ENCODE measurements at regions not wholly inside any gene's neighbourhood (a gene's known extent, or its start where the extent isn't known, plus 50 kb on each side); places are given as distances from the start of the nearest gene placed in this dataset.
"Not testable (repeated sequence)": the region's sequence is repeated elsewhere in the genome, so short reads cannot be mapped to it uniquely, and the experiment has no call there.

DNA sequence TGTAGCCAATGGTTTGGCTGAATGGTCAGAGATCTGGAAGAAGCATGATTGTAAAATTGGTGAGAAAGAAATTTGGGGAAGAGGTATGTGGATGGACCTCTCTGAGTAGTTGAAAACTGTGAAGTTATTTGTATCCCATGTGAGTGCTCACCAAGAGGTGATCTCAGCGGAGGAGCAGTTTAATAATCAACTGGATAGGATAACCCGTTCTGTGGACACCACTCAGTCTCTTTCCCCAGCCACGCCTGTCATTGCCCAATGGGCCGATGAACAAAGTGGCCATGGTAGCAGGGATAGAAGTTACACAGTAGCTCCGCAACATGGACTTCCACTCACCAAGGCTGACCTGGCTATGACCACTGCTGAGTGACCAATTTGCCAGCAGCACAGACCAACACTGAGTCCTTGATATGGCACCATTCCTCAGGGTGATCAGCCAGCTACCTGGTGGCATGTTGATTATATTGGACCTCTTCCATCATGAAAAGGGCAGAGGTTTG, 257.4 kb upstream of the ATXN7L3B start:
- no peak overlapping the region for H3K4me3 Mint-ChIP-seq

DNA sequence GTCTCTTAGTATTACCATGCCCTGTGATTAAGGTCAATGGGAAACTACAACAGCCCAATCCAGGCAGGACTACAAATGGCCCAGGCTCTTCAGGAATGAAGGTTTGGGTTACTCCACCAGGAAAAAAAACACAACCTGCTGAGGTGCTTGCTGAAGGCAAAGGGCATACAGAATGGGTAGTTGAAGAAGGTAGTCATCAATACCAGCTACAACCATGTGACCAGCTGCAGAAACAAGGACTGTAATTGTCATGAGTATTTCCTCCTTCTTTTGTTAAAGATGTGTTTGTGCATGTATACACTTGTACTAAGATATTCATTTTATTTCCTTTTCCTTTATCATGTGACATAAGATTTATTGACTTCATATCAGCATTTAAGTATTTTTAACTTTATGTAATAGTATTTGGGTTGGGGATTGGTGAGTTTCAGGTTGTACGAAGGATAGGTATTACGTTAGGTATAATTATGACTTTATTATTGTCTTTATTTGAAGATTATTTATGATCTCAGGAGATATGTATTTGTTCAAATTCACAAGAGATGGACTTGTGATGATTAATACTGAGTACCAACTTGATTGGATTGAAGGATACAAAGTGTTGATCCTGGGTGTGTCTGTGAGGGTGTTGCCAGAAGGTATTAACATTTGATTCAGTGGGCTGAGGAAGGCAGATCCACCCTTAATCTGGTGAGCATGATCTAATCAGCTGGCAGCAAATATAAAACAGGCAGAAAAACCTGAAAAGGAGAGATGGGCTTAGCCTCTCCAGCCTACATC, 256.0 kb upstream of the ATXN7L3B start:
- peaks cover 9 to 10% of the 10 kb centered on the region in 2 donors for H3K9me3 Mint-ChIP-seq
- not testable (repeated sequence) for H3K4me1 Mint-ChIP-seq, H3K27me3 Mint-ChIP-seq

More for the DNA sequence above, 257.4 kb upstream of the ATXN7L3B start:
- Mint-ChIP-seq H3K27me3 (no peaks in the 10 kb centered on the region), H3K4me1 (no peaks in the 10 kb centered on the region), H3K36me3 (no peaks in the 10 kb centered on the region), H3K9me3 (peaks cover 12% of the 10 kb centered on the region in 2 donors), H3K27ac (no peak overlapping the region)
- DNase-seq: no peak
- no peak for ATAC-seq (replicated peaks)

DNA sequence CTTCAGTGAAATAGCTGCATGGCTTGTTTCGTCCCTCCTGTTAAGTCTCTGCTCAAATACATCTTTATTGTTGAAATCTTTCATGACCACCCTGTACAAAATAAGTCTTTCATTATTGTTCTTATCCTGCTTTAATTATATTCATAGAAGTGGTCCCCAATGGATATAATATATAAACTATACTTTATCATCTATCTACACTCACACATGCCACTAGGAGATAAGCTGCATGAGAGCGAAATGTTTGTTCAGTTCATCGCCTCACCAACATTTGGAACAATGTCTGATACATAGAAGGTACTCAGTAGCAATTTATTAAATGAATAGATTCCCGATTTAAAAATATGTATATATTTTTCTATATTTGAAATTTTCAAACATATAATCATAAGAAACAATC, 254.0 kb upstream of the ATXN7L3B start:
- Mint-ChIP-seq H3K4me3 (no peak overlapping the region), H3K36me3 (no peaks in the 10 kb centered on the region)

More for the DNA sequence above, 256.0 kb upstream of the ATXN7L3B start:
- not testable (repeated sequence) for DNase-seq; H3K36me3 Mint-ChIP-seq; H3K27ac Mint-ChIP-seq; H3K4me3 Mint-ChIP-seq; ATAC-seq (replicated peaks)

DNA sequence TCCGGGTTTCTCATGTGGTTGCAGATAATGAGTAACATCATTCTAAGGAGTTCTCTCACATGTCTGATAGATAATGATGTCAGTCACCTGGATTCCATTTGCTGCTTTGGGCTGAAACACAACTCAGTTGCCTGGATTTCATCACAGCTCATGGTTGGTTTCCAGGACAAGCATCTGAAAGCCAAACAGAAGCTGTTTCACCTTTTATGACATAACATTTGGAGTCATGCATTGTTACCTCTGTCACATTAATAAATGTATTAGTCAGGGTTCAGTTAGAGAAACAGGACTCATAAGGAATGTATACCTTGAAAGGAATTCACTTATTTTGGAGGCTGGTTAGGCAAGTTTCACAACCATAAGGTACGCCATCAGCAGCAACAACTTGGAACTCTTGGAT, 251.9 kb upstream of the ATXN7L3B start:
- no peaks in the 10 kb centered on the region for H3K4me1 Mint-ChIP-seq
- peaks cover 0 to 2% of the 10 kb centered on the region in 2 donors for H3K9me3 Mint-ChIP-seq
- no peaks in the 10 kb centered on the region for H3K36me3 Mint-ChIP-seq
- no peak overlapping the region for H3K4me3 Mint-ChIP-seq
- H3K27ac Mint-ChIP-seq: no peak overlapping the region
- H3K27me3 Mint-ChIP-seq: no peaks in the 10 kb centered on the region
- ATAC-seq (replicated peaks) (no peak), DNase-seq (no peak)

More for the DNA sequence above, 254.0 kb upstream of the ATXN7L3B start:
- Mint-ChIP-seq H3K27ac (no peak overlapping the region), H3K9me3 (peaks cover 0 to 2% of the 10 kb centered on the region in 2 donors), H3K4me1 (no peaks in the 10 kb centered on the region), H3K27me3 (no peaks in the 10 kb centered on the region)
- ATAC-seq (replicated peaks) (no peak), DNase-seq (no peak)

DNA sequence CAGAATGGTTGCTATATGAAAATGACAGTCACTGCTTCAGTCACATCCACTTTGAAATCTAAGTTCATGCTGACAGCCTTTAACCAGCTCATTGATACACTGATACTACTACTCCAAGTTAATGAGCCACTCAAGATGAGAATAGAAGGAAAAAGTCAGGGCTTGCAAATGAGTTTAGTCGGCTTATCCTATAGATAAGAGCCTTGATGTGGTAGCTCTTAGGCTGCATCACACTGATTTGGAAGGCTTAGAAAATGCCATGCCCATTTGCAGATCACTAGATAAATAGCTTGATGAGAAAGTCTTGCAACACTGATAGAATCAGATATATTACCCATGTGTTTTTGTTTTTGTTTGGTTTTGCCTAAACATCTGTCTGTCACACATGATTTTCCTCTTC, 251.4 kb upstream of the ATXN7L3B start:
- ATAC-seq (replicated peaks): no peak
- Mint-ChIP-seq H3K4me1 (no peaks in the 10 kb centered on the region), H3K27me3 (no peaks in the 10 kb centered on the region), H3K9me3 (peaks cover 0 to 2% of the 10 kb centered on the region in 2 donors), H3K27ac (no peak overlapping the region), H3K4me3 (no peak overlapping the region), H3K36me3 (no peaks in the 10 kb centered on the region)
- DNase-seq: no peak

DNA sequence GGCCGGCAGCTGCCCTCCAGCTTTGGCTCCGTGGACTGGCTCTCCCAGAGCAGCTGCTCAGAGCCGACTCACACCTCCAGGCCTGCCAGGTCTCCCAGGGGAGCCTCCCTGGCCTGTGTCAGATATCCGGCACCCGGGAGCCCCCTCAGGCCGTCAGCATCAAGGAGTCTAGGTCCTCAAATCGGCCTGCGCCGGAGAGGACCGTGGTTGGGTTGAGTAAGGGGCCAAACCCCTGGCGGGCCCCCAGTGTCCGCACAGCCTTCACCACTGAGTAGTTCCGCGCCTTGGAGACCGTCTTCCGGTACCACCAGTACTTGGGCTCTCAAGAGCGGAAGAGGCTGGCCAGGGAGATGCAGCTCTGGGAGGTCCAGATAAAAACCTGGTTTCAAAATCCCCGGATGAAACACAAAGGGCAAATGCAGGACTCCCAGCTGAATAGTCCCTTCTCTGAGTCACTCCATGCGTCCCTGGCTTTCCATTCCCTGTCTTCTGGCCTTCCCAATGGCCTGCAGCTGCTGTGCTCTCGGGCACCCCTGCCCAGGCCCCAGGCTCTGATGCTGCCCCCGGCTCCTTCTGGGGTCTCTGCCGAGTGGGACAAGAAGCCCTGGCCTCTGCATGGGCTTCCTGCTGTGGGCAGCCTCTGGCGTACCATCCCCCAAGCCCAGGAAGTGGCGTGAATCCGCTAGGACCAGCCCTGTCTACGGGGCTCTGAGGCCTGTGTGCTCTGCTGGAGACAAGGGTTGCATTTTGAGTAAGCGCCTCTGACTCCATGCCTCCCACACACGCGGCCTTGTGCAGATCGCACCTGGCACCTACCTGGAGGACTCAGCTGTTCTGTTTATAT, 245.1 kb upstream of the ATXN7L3B start:
- Mint-ChIP-seq H3K9me3 (peaks cover 0 to 5% of the 10 kb centered on the region in 2 donors), H3K4me3 (no peak overlapping the region), H3K27ac (no peak overlapping the region), H3K27me3 (no peaks in the 10 kb centered on the region), H3K36me3 (no peaks in the 10 kb centered on the region), H3K4me1 (no peaks in the 10 kb centered on the region)
- DNase-seq: no peak
- ATAC-seq (replicated peaks): no peak

DNA sequence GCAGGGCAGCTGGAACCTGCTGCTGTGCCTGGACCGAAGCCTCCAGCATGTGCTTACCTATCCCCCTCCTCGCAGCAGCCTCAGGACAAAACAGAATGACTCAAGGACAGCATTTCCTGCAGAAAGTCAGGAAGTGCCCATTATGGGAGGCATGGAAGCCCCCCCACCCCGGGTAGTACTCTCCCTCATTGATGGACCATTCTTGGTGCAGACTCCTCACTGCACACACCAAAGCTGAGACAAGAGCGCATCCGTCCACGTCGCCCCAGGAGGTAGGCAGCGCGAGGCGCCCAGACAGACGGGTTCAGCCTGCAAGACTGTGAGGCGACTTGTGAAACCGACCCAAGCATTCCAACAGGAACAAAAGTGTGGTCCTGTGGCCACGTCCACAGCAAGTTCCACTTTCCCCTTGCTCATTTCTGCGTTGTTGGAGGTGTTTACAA, 243.9 kb upstream of the ATXN7L3B start:
- ATAC-seq (replicated peaks) (no peak), DNase-seq (no peak)
- Mint-ChIP-seq H3K4me1 (no peaks in the 10 kb centered on the region), H3K27ac (no peak overlapping the region), H3K4me3 (no peak overlapping the region), H3K27me3 (no peaks in the 10 kb centered on the region), H3K36me3 (no peaks in the 10 kb centered on the region), H3K9me3 (peaks cover 0 to 5% of the 10 kb centered on the region in 2 donors)

DNA sequence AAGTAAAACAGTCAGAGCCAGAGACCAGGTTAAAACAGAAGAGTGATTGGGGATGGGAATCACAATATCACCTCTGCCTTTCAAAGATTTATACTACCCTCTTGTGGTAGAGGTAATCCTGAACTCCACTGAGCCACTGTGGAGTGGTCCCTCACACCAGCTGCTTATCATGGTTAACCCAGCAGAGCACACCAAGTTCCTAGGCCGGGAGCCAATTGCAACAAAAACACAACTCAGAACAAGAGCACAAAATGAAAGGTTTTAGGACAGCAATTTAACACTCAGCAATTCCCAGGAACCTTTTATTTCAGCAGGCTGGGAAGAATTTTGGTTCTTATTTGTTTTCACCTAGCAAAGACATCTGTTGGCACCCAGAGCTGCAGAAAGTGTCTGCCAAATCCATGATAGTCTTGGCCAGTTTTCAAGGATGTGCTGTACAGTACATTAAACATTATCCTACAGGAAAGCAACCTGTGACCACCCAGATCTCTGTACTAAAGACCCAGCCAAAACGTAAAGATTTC, 220.5 kb upstream of the ATXN7L3B start:
- peak; percentile 50 to 58 for ATAC-seq (replicated peaks)
- no peak for DNase-seq
- no peak overlapping the region for H3K27ac Mint-ChIP-seq
- no peaks in the 10 kb centered on the region for H3K27me3 Mint-ChIP-seq
- H3K4me3 Mint-ChIP-seq: no peak overlapping the region
- H3K4me1 Mint-ChIP-seq: peaks cover 0 to 2% of the 10 kb centered on the region in 2 donors
- peaks cover 0 to 1% of the 10 kb centered on the region in 2 donors for H3K9me3 Mint-ChIP-seq
- H3K36me3 Mint-ChIP-seq: no peaks in the 10 kb centered on the region

DNA sequence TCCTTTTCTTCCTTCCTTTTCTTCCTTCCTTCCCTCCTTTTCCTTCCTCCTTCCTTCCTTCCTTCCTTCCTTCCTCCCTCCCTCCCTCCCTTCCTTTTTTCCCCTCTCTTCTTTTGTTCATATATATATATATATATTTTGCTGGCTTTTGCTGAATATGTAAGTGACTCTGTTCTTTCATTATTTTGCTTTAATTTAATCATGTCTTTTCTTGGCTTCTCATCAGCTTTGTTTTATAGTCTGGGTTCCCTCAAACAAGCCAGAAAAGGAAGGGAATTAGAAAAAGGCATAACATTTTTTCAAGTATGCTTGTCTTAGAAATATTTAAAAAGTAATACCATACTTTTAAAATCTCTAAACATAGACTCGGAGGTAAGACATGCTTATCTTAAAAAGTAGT, 219.9 kb upstream of the ATXN7L3B start:
- H3K27me3 Mint-ChIP-seq: no peaks in the 10 kb centered on the region

DNA sequence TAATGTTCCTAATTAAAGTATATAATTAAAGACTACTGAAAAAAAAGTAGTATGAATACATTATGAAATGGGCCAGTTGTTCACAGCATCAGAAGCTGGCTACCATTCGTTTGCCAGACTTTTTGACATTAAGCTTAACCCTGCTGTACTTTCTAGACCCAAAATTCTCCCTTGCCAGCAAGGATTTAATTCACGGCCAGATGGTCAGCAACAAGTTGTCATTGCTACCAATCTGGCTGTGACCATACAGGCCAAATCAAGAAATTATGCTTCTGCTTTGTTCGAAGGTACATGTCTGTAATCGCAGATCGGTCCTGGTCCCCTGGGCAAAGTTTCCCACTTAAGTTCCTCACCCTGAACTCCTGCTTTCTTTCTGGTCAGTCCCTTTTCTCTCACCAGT, 217.7 kb upstream of the ATXN7L3B start:
- no peaks in the 10 kb centered on the region for H3K27me3 Mint-ChIP-seq
- DNase-seq: no peak
- no peak overlapping the region for H3K4me3 Mint-ChIP-seq
- H3K9me3 Mint-ChIP-seq: no peaks in the 10 kb centered on the region
- ATAC-seq (replicated peaks): no peak
- H3K27ac Mint-ChIP-seq: no peak overlapping the region
- H3K4me1 Mint-ChIP-seq: peaks cover 0 to 2% of the 10 kb centered on the region in 2 donors
- no peaks in the 10 kb centered on the region for H3K36me3 Mint-ChIP-seq

More for the DNA sequence above, 219.9 kb upstream of the ATXN7L3B start:
- DNase-seq (no peak), ATAC-seq (replicated peaks) (no peak)
- no peak overlapping the region for H3K27ac Mint-ChIP-seq
- H3K36me3 Mint-ChIP-seq: no peaks in the 10 kb centered on the region
- peaks cover 0 to 2% of the 10 kb centered on the region in 2 donors for H3K4me1 Mint-ChIP-seq
- H3K9me3 Mint-ChIP-seq: peaks cover 0 to 1% of the 10 kb centered on the region in 2 donors
- no peak overlapping the region for H3K4me3 Mint-ChIP-seq

DNA sequence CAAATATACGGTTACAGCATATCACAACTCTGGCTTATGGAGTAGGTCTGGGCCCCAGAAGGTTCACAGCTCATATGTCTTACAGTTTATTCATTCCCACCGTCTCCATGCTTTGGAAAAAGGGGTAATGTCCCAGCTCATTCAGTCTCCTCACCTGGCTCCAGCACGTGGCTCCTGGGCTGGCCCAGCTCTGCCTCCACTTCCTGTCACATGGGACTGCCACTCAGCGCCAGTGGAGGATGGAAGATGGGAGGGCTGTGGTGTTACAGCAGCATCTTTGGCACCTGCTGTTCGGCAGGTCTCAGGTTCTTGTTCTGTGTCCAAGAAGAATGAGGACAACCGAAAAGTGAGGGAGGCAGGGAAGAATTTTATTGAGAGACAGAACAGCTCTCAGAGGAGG, 216.3 kb upstream of the ATXN7L3B start:
- no peak overlapping the region for H3K27ac Mint-ChIP-seq
- H3K4me1 Mint-ChIP-seq: peaks cover 0 to 2% of the 10 kb centered on the region in 2 donors
- no peaks in the 10 kb centered on the region for H3K36me3 Mint-ChIP-seq
- H3K4me3 Mint-ChIP-seq: no peak overlapping the region
- DNase-seq: no peak
- H3K9me3 Mint-ChIP-seq: no peaks in the 10 kb centered on the region
- ATAC-seq (replicated peaks): no peak
- H3K27me3 Mint-ChIP-seq: no peaks in the 10 kb centered on the region

DNA sequence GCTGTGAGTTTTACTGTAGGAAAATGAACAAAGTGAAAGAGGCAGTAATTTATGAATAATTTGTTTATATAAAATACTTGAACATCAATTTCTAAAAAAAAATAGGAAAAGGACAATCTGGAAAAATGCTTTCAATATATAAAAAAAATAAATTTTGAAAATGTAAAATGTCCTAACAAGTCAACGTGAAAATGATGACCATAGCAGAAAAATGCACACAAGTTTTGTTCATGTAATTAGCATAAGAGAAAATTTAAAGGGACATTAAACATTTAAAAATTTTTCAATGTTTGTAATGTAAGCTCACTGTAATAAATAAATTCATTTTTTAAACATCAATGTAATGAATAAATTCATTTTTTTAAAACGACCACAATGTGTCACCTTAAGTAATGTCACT, 214.8 kb upstream of the ATXN7L3B start:
- H3K4me3 Mint-ChIP-seq: no peak overlapping the region
- no peaks in the 10 kb centered on the region for H3K9me3 Mint-ChIP-seq
- DNase-seq (no peak), ATAC-seq (replicated peaks) (no peak)
- H3K27ac Mint-ChIP-seq: no peak overlapping the region
- H3K27me3 Mint-ChIP-seq: no peaks in the 10 kb centered on the region
- H3K36me3 Mint-ChIP-seq: no peaks in the 10 kb centered on the region
- H3K4me1 Mint-ChIP-seq: peaks cover 0 to 2% of the 10 kb centered on the region in 2 donors

DNA sequence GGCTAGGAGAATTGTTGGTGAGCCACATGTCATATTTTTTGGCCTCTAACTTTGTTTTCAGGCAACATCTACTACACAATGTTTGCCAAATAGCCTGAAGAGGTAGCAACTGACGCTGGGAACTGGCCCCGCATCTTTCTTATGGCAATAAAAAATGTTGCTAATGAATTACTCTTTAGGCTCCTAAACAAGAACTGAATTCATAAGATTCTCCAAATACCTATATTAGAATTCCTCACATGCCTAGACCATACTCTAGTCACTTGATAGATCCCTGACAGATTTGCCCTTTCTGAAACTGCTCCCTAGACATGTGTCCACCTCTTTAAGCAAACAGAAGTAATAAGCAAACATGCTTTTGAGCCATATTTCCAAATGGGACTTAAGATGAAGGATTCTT, 209.0 kb upstream of the ATXN7L3B start:
- no peak overlapping the region for H3K27ac Mint-ChIP-seq
- H3K27me3 Mint-ChIP-seq: no peaks in the 10 kb centered on the region
- H3K9me3 Mint-ChIP-seq: no peaks in the 10 kb centered on the region
- no peak for DNase-seq
- H3K4me3 Mint-ChIP-seq: no peak overlapping the region
- no peaks in the 10 kb centered on the region for H3K4me1 Mint-ChIP-seq
- no peaks in the 10 kb centered on the region for H3K36me3 Mint-ChIP-seq
- ATAC-seq (replicated peaks): no peak

DNA sequence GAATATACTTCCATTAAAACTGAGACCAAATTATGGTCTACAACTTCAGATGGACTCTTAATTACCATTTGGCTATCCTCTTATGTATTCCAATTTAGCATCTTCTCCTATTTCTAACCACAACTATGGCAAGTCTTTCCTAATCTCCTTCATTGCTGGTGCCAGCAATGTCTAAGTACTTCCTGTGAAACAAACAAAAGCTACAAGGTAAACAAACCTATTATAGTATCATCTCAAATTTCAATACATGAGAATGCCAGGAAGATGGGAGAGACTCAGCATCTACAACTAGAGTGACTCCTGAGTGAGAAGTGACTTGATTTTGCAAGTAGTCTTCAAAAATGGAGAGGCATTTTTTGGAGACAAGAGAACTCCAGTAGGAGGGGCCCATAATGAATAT, 202.9 kb upstream of the ATXN7L3B start:
- no peak overlapping the region for H3K27ac Mint-ChIP-seq
- DNase-seq: no peak
- ATAC-seq (replicated peaks): no peak
- no peaks in the 10 kb centered on the region for H3K27me3 Mint-ChIP-seq
- H3K36me3 Mint-ChIP-seq: no peaks in the 10 kb centered on the region
- H3K9me3 Mint-ChIP-seq: peaks cover 0 to 1% of the 10 kb centered on the region in 2 donors
- H3K4me3 Mint-ChIP-seq: no peak overlapping the region
- H3K4me1 Mint-ChIP-seq: no peaks in the 10 kb centered on the region
